Naive thymus-derived CD4-positive, alpha-beta T cell (primary cell): ENCODE measurements at regions not wholly inside any gene's neighbourhood (a gene's known extent, or its start where the extent isn't known, plus 50 kb on each side); places are given as distances from the start of the nearest gene placed in this dataset.

Experiments
- ATAC-seq: fragments of 150-1000 bp; cut with Tn5 transposase; 2 replicates; pipeline ENCODE4 v1.10.0; 2021; ENCODE audit warnings: mild to moderate bottlenecking, moderate library complexity
- CTCF ChIA-PET: fragments of 350-600 bp; sonication (Branson Sonifier 250); formaldehyde crosslinking; loops from one replicate; lab custom pipeline; 2021; ENCODE audit warnings: antibody characterized with exemption; lab: Charles Lee
- POLR2A ChIA-PET: fragments of 350-600 bp; sonication (Branson Sonifier 250); formaldehyde crosslinking; loops from one replicate; lab custom pipeline; 2021; ENCODE audit warnings: antibody characterized with exemption, inconsistent platforms; lab: Charles Lee
- DNase-seq, 9 donors: peaks; one replicate each; pipeline versions ENCODE4 v3.0.0 to v3.0.0-alpha.2; 2020 to 2022; ENCODE audit warnings: mixed read lengths in 1 of 9
- H3K27ac ChIP-seq: one replicate; pipeline ENCODE4 v1.7.0; 2013; ENCODE audit warnings: mild to moderate bottlenecking, low read depth, low read length, moderate library complexity
- H3K27me3 ChIP-seq, 2 donors: one replicate each; pipeline ENCODE4 v1.7.0; 2013; ENCODE audit warnings: low read length in 2 of 2, mild to moderate bottlenecking in 2 of 2, moderate library complexity in 2 of 2; ENCODE audit not compliant: control insufficient read depth in 2 of 2, insufficient read depth in 2 of 2
- H3K36me3 ChIP-seq, 3 experiments: 1 replicate in 2 of 3; 2 replicates in 1 of 3; pipeline ENCODE4 v1.7.0; 2013; ENCODE audit warnings: low read length in 3 of 3, mild to moderate bottlenecking in 3 of 3, moderate library complexity in 1 of 3; ENCODE audit not compliant: insufficient read depth in 3 of 3, control insufficient read depth in 2 of 3
- H3K4me1 ChIP-seq, 2 donors: one replicate each; pipeline ENCODE4 v1.7.0; 2013; ENCODE audit warnings: low read length in 2 of 2, mild to moderate bottlenecking in 2 of 2, moderate library complexity in 1 of 2; ENCODE audit not compliant: control insufficient read depth in 2 of 2, insufficient read depth in 2 of 2
- H3K4me3 ChIP-seq: 2 replicates; pipeline ENCODE4 v1.7.0; 2013; ENCODE audit warnings: mild to moderate bottlenecking, low read length
- H3K9me3 ChIP-seq, 3 experiments: 1 replicate in 2 of 3; 2 replicates in 1 of 3; pipeline ENCODE4 v1.7.0; 2013; ENCODE audit warnings: low read length in 3 of 3; ENCODE audit not compliant: control insufficient read depth in 2 of 3
- H3K27ac Mint-ChIP-seq, 9 donors: one replicate each; pipeline ENCODE4 v1.8.0; 2020 to 2022; ENCODE audit warnings: mixed read lengths in 9 of 9, mild to moderate bottlenecking in 8 of 9, moderate library complexity in 5 of 9, inconsistent platforms in 2 of 9
- H3K27me3 Mint-ChIP-seq, 5 donors: one replicate each; pipeline ENCODE4 v1.8.0; 2021 to 2022; ENCODE audit warnings: mixed read lengths in 5 of 5, mild to moderate bottlenecking in 1 of 5
- H3K36me3 Mint-ChIP-seq, 5 donors: one replicate each; pipeline ENCODE4 v1.8.0; 2020 to 2022; ENCODE audit warnings: mixed read lengths in 5 of 5, mild to moderate bottlenecking in 3 of 5, inconsistent platforms in 1 of 5
- H3K4me1 Mint-ChIP-seq, 7 donors: one replicate each; pipeline ENCODE4 v1.8.0; 2020 to 2022; ENCODE audit warnings: mixed read lengths in 7 of 7, mild to moderate bottlenecking in 3 of 7, inconsistent platforms in 1 of 7
- H3K4me3 Mint-ChIP-seq, 10 donors: one replicate each; pipeline ENCODE4 v1.8.0; 2020 to 2022; ENCODE audit warnings: mild to moderate bottlenecking in 10 of 10, mixed read lengths in 10 of 10, moderate library complexity in 6 of 10, inconsistent platforms in 2 of 10
- H3K9me3 Mint-ChIP-seq, 11 donors: one replicate each; pipeline ENCODE4 v1.8.0; 2020 to 2022; ENCODE audit warnings: mixed read lengths in 11 of 11, mild to moderate bottlenecking in 4 of 11, inconsistent platforms in 1 of 11, moderate library complexity in 1 of 11
- intact Hi-C, 2 donors: fragments of 100-400 bp; cut with micrococcal nuclease; formaldehyde crosslinking; loops; one replicate each; pipeline ENCODE4 v1.15.1; 2023

- H3K4me1 ChIP-seq = no peaks in the 10 kb centered on the region
- no peak overlapping the region for H3K27ac Mint-ChIP-seq
- DNase-seq (no peak), ATAC-seq (no peak)
- H3K9me3 ChIP-seq = no peaks in the 10 kb centered on the region
- H3K4me3 ChIP-seq = no peak overlapping the region
- H3K27me3 Mint-ChIP-seq = peaks cover 0 to 15% (median 13%) of the 10 kb centered on the region in 5 donors
- H3K4me1 Mint-ChIP-seq = no peaks in the 10 kb centered on the region
- H3K27me3 ChIP-seq = no peaks in the 10 kb centered on the region
- H3K9me3 Mint-ChIP-seq = peaks cover 0 to 6% (median 0%) of the 10 kb centered on the region in 11 donors
- H3K36me3 Mint-ChIP-seq = no peaks in the 10 kb centered on the region
- H3K36me3 ChIP-seq = no peaks in the 10 kb centered on the region
- no peak overlapping the region for H3K27ac ChIP-seq
- ChIA-PET POLR2A (no interaction called here), CTCF (no interaction called here)
- H3K4me3 Mint-ChIP-seq = no peak overlapping the region
- intact Hi-C loops = loop anchor here in 1 of 2 donors (10.0 kb wide), 1 partner anchor 139 kb away; no protein-coding TSS in a partner anchor
Measured at GRCh38 chr17:14923981-14924380, 341.1 kb downstream of the PMP22 start.

GRCh38 chr17:14922411-14922810 lies 342.7 kb downstream of the PMP22 start:
- no peak overlapping the region for H3K4me3 ChIP-seq
- no peaks in the 10 kb centered on the region for H3K27me3 ChIP-seq
- DNase-seq (no peak), ATAC-seq (no peak)
- ChIA-PET POLR2A (no interaction called here), CTCF (interaction anchor here (1.2 to 2.1 kb wide), 2 partner anchors 1326 to 1328 kb away, joined by 4 to 7 read pairs; no protein-coding TSS in a partner anchor)
- intact Hi-C loops = loop anchor here in 1 of 2 donors (10.0 kb wide), 1 partner anchor 138 kb away; no protein-coding TSS in a partner anchor
- H3K9me3 ChIP-seq = no peaks in the 10 kb centered on the region
- H3K4me3 Mint-ChIP-seq = no peak overlapping the region
- H3K9me3 Mint-ChIP-seq = peaks cover 0 to 6% (median 0%) of the 10 kb centered on the region in 11 donors
- H3K4me1 Mint-ChIP-seq = no peaks in the 10 kb centered on the region
- H3K36me3 Mint-ChIP-seq = no peaks in the 10 kb centered on the region
- H3K4me1 ChIP-seq = no peaks in the 10 kb centered on the region
- H3K27ac Mint-ChIP-seq = no peak overlapping the region
- peaks cover 0 to 7% (median 3%) of the 10 kb centered on the region in 5 donors for H3K27me3 Mint-ChIP-seq
- H3K27ac ChIP-seq = no peak overlapping the region
- no peaks in the 10 kb centered on the region for H3K36me3 ChIP-seq

GRCh38 chr17:14921936-14922335 lies 343.2 kb downstream of the PMP22 start:
- Mint-ChIP-seq H3K9me3 (peaks cover 0 to 6% (median 0%) of the 10 kb centered on the region in 11 donors), H3K27ac (no peak overlapping the region), H3K27me3 (peaks cover 0 to 7% (median 0%) of the 10 kb centered on the region in 5 donors), H3K36me3 (no peaks in the 10 kb centered on the region), H3K4me3 (no peak overlapping the region), H3K4me1 (no peaks in the 10 kb centered on the region)
- intact Hi-C loops = loop anchor here in 1 of 2 donors (10.0 kb wide), 1 partner anchor 137 kb away; no protein-coding TSS in a partner anchor
- no peak for ATAC-seq
- Histone ChIP-seq H3K36me3 (no peaks in the 10 kb centered on the region), H3K27ac (no peak overlapping the region), H3K4me1 (no peaks in the 10 kb centered on the region), H3K27me3 (no peaks in the 10 kb centered on the region), H3K4me3 (no peak overlapping the region), H3K9me3 (no peaks in the 10 kb centered on the region)
- POLR2A ChIA-PET = no interaction called here
- DNase-seq = no peak
- CTCF ChIA-PET = interaction anchor here (2.1 kb wide), 1 partner anchor 1326 kb away, joined by 7 read pairs; no protein-coding TSS in a partner anchor

GRCh38 chr17:14919631-14920213 lies 345.4 kb downstream of the PMP22 start:
- no peaks in the 10 kb centered on the region for H3K36me3 Mint-ChIP-seq
- no peaks in the 10 kb centered on the region for H3K36me3 ChIP-seq
- ATAC-seq (no peak), DNase-seq (no peak)
- intact Hi-C loops = loop anchor here in 1 of 2 donors (10.0 kb wide), 1 partner anchor 135 kb away; no protein-coding TSS in a partner anchor
- no peaks in the 10 kb centered on the region for H3K4me1 Mint-ChIP-seq
- H3K27ac ChIP-seq = no peak overlapping the region
- H3K4me3 Mint-ChIP-seq = no peak overlapping the region
- no peaks in the 10 kb centered on the region for H3K4me1 ChIP-seq
- no peak overlapping the region for H3K4me3 ChIP-seq
- H3K27ac Mint-ChIP-seq = no peak overlapping the region
- POLR2A ChIA-PET = no interaction called here
- H3K27me3 Mint-ChIP-seq = peaks cover 0 to 4% (median 4%) of the 10 kb centered on the region in 5 donors
- no peaks in the 10 kb centered on the region for H3K9me3 ChIP-seq
- no peaks in the 10 kb centered on the region for H3K27me3 ChIP-seq
- CTCF ChIA-PET = no interaction called here
- peaks cover 0 to 6% (median 0%) of the 10 kb centered on the region in 11 donors for H3K9me3 Mint-ChIP-seq

- ChIA-PET POLR2A (no interaction called here), CTCF (no interaction called here)
- intact Hi-C loops = no loop called here
- H3K27ac Mint-ChIP-seq = no peak overlapping the region
- H3K27me3 Mint-ChIP-seq = peaks cover 0 to 9% (median 4%) of the 10 kb centered on the region in 5 donors
- Histone ChIP-seq H3K4me3 (no peak overlapping the region), H3K9me3 (no peaks in the 10 kb centered on the region), H3K27ac (no peak overlapping the region), H3K36me3 (no peaks in the 10 kb centered on the region), H3K4me1 (no peaks in the 10 kb centered on the region), H3K27me3 (no peaks in the 10 kb centered on the region)
- peaks cover 0 to 6% (median 0%) of the 10 kb centered on the region in 11 donors for H3K9me3 Mint-ChIP-seq
- ATAC-seq (no peak), DNase-seq (no peak)
- H3K36me3 Mint-ChIP-seq = no peaks in the 10 kb centered on the region
- no peaks in the 10 kb centered on the region for H3K4me1 Mint-ChIP-seq
- H3K4me3 Mint-ChIP-seq = no peak overlapping the region
Measured at GRCh38 chr17:14919094-14919493, 346.0 kb downstream of the PMP22 start.

- Mint-ChIP-seq H3K9me3 (peaks cover 0 to 12% (median 4%) of the 10 kb centered on the region in 11 donors), H3K27me3 (peaks cover 0 to 13% (median 8%) of the 10 kb centered on the region in 5 donors), H3K36me3 (no peaks in the 10 kb centered on the region), H3K4me1 (no peaks in the 10 kb centered on the region), H3K27ac (no peak overlapping the region), H3K4me3 (no peak overlapping the region)
- Histone ChIP-seq H3K36me3 (no peaks in the 10 kb centered on the region), H3K27ac (no peak overlapping the region), H3K27me3 (no peaks in the 10 kb centered on the region), H3K4me3 (no peak overlapping the region), H3K9me3 (no peaks in the 10 kb centered on the region), H3K4me1 (no peaks in the 10 kb centered on the region)
- ATAC-seq (no peak), DNase-seq (no peak)
- intact Hi-C loops = no loop called here
- ChIA-PET POLR2A (no interaction called here), CTCF (no interaction called here)
Measured at GRCh38 chr17:14918540-14918939, 346.6 kb downstream of the PMP22 start.

- H3K9me3 ChIP-seq = no peaks in the 10 kb centered on the region
- no peak overlapping the region for H3K4me3 Mint-ChIP-seq
- H3K4me1 Mint-ChIP-seq = peaks cover 0 to 2% (median 0%) of the 10 kb centered on the region in 7 donors
- CTCF ChIA-PET = no interaction called here
- peaks cover 2 to 18% (median 11%) of the 10 kb centered on the region in 11 donors for H3K9me3 Mint-ChIP-seq
- H3K36me3 Mint-ChIP-seq = peaks cover 0 to 10% (median 0%) of the 10 kb centered on the region in 5 donors
- no peaks in the 10 kb centered on the region for H3K4me1 ChIP-seq
- DNase-seq (no peak), ATAC-seq (no peak)
- H3K27ac Mint-ChIP-seq = no peak overlapping the region
- no peak overlapping the region for H3K4me3 ChIP-seq
- no peaks in the 10 kb centered on the region for H3K36me3 ChIP-seq
- H3K27ac ChIP-seq = no peak overlapping the region
- no peaks in the 10 kb centered on the region for H3K27me3 ChIP-seq
- POLR2A ChIA-PET = no interaction called here
- H3K27me3 Mint-ChIP-seq = peaks cover 0 to 27% (median 18%) of the 10 kb centered on the region in 5 donors
- intact Hi-C loops = no loop called here
Measured at GRCh38 chr17:14910916-14911315, 354.2 kb downstream of the PMP22 start.
